ENCODE measurements at regions not wholly inside any gene's neighbourhood (a gene's known extent, or its start where the extent isn't known, plus 50 kb on each side); places are given as distances from the start of the nearest gene placed in this dataset.

DNA sequence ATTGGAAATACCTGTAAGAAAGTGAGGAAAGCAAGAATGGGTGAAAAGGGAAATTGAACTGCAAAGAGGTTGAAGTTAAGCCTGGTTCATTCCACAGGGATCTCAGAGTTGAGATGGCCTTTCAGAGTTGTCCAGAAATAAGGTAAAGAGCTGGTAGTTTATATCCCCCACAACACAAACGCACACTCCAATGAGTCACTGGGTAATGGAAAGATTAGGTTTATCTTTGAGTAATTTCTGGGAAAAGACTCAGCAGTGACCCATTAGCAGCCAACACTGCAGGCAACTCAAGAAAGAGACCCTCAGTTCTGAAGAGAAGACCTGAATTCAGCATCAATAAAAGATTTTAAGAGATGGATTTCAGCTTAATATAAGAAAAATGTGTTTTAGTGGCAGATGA is 485.5 kb downstream of the PTPRC start:
- TF ChIP-seq REST (IDR thresholded peaks at IDR 0.05; ENCODE audit: borderline replicate concordance) (no peak), POLR2AphosphoS5 (IDR thresholded peaks at IDR 0.05) (no peak), EP300 (conservative IDR thresholded peaks at IDR 0.05; ENCODE audit: poor library complexity, severe bottlenecking) (no peak), TAF1 (IDR thresholded peaks at IDR 0.05; ENCODE audit: low read depth) (no peak), RAD21 (conservative IDR thresholded peaks at IDR 0.05) (no peak), SMC3 (conservative IDR thresholded peaks at IDR 0.05; ENCODE audit: poor library complexity) (no peak)
- Histone ChIP-seq H3K9me3 (ENCODE audit: low read length) (no peaks in the 10 kb centered on the region), H3K27ac (ENCODE audit: low read length) (no peak overlapping the region)

DNA sequence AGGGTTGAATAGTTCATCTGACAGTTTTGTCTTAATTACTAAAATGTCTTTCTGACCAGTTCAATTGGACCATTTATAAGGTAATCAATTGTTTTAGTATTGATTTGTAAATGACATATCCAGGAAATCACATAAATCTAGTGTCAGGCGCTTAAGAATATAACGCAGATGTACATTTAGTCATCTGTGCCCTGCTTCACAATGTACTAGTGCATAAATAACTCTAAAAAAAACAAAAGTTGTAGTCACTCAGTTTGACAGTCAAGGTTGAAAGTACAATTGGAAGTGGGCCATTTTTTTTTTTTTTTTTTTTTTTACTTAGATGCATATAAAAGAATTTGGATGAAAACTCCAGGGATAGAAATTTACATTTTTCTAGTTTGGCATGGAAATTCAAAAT is 490.4 kb downstream of the PTPRC start:
- H3K4me3 ChIP-seq (ENCODE audit: low read length), result no peak overlapping the region
- H3K4me2 ChIP-seq (ENCODE audit: low read length), result no peak overlapping the region
- H3F3A ChIP-seq (ENCODE audit: insufficient read depth, low read length, poor library complexity, severe bottlenecking), result no peaks in the 10 kb centered on the region
- H3K36me3 ChIP-seq (ENCODE audit: insufficient read depth, low read length), result no peaks in the 10 kb centered on the region
- no peaks in the 10 kb centered on the region for H3K27me3 ChIP-seq (ENCODE audit: insufficient read depth, low read depth, low read length)
- no peaks in the 10 kb centered on the region for H3K9me3 ChIP-seq (ENCODE audit: low read length)
- no peaks in the 10 kb centered on the region for H3K79me2 ChIP-seq (replicated peaks; ENCODE audit: insufficient read depth, low read length)
- H3K9me2 ChIP-seq (ENCODE audit: insufficient read depth, low read length), result no peaks in the 10 kb centered on the region
- no peak overlapping the region for H3K9ac ChIP-seq (ENCODE audit: low read length)
- no peak overlapping the region for H2AFZ ChIP-seq (ENCODE audit: low read depth, low read length)
- no peak for TF ChIP-seq REST (IDR thresholded peaks at IDR 0.05; ENCODE audit: borderline replicate concordance)
- TF ChIP-seq, protein P1, sequence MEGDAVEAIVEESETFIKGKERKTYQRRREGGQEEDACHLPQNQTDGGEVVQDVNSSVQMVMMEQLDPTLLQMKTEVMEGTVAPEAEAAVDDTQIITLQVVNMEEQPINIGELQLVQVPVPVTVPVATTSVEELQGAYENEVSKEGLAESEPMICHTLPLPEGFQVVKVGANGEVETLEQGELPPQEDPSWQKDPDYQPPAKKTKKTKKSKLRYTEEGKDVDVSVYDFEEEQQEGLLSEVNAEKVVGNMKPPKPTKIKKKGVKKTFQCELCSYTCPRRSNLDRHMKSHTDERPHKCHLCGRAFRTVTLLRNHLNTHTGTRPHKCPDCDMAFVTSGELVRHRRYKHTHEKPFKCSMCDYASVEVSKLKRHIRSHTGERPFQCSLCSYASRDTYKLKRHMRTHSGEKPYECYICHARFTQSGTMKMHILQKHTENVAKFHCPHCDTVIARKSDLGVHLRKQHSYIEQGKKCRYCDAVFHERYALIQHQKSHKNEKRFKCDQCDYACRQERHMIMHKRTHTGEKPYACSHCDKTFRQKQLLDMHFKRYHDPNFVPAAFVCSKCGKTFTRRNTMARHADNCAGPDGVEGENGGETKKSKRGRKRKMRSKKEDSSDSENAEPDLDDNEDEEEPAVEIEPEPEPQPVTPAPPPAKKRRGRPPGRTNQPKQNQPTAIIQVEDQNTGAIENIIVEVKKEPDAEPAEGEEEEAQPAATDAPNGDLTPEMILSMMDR (IDR thresholded peaks at IDR 0.05; ENCODE audit: poor library complexity, severe bottlenecking), result no peak
- TF ChIP-seq EZH2 (IDR thresholded peaks at IDR 0.05; ENCODE audit: borderline replicate concordance, insufficient read depth, low read length, poor library complexity, severe bottlenecking), result no peak
- no peak for TF ChIP-seq EP300 (conservative IDR thresholded peaks at IDR 0.05; ENCODE audit: poor library complexity, severe bottlenecking)
- TF ChIP-seq SMC3 (conservative IDR thresholded peaks at IDR 0.05; ENCODE audit: poor library complexity), result no peak
- TF ChIP-seq POLR2AphosphoS5 (IDR thresholded peaks at IDR 0.05), result no peak
- no peak for TF ChIP-seq MXI1 (conservative IDR thresholded peaks at IDR 0.05; ENCODE audit: poor library complexity, severe bottlenecking)
- no peak for TF ChIP-seq RAD21 (conservative IDR thresholded peaks at IDR 0.05)
- no peak for TF ChIP-seq TAF1 (IDR thresholded peaks at IDR 0.05; ENCODE audit: low read depth)
- H3K27ac ChIP-seq (ENCODE audit: low read length), result no peak overlapping the region
- H4K20me1 ChIP-seq (ENCODE audit: insufficient read depth), result no peaks in the 10 kb centered on the region

More for the DNA sequence above, 485.5 kb downstream of the PTPRC start:
- no peak overlapping the region for H3K4me2 ChIP-seq (ENCODE audit: low read length)
- no peaks in the 10 kb centered on the region for H3K27me3 ChIP-seq (ENCODE audit: insufficient read depth, low read depth, low read length)
- no peaks in the 10 kb centered on the region for H3K36me3 ChIP-seq (ENCODE audit: insufficient read depth, low read length)
- no peak overlapping the region for H2AFZ ChIP-seq (ENCODE audit: low read depth, low read length)
- H3K9me2 ChIP-seq (ENCODE audit: insufficient read depth, low read length), result no peaks in the 10 kb centered on the region
- H3F3A ChIP-seq (ENCODE audit: insufficient read depth, low read length, poor library complexity, severe bottlenecking), result no peaks in the 10 kb centered on the region
- H3K9ac ChIP-seq (ENCODE audit: low read length), result no peak overlapping the region
- H4K20me1 ChIP-seq (ENCODE audit: insufficient read depth), result no peaks in the 10 kb centered on the region
- H3K79me2 ChIP-seq (replicated peaks; ENCODE audit: insufficient read depth, low read length), result no peaks in the 10 kb centered on the region
- H3K4me3 ChIP-seq (ENCODE audit: low read length), result no peak overlapping the region

Measured in neural cell (in vitro differentiated cells).